Activated CD4-positive, alpha-beta memory T cell treated with anti-CD3 and anti-CD28 coated beads for 36 hours (primary cell): ENCODE measurements at regions not wholly inside any gene's neighbourhood (a gene's known extent, or its start where the extent isn't known, plus 50 kb on each side); places are given as distances from the start of the nearest gene placed in this dataset.

Experiments used
- CTCF ChIA-PET: fragments of 350-600 bp; sonication (Branson Sonifier 250); formaldehyde crosslinking; loops from one replicate; lab custom pipeline; 2021; ENCODE audit warnings: antibody characterized with exemption, inconsistent platforms; lab: Charles Lee
- POLR2A ChIA-PET: fragments of 350-600 bp; sonication (Branson Sonifier 250); formaldehyde crosslinking; loops from one replicate; lab custom pipeline; 2021; ENCODE audit warnings: antibody characterized with exemption; lab: Charles Lee
- DNase-seq: peaks from one replicate; pipeline ENCODE4 v3.0.0-alpha.2; 2020
- H3K27ac Mint-ChIP-seq: one replicate; pipeline ENCODE4 v1.8.0; 2021; ENCODE audit warnings: mixed read lengths
- H3K27me3 Mint-ChIP-seq: one replicate; pipeline ENCODE4 v1.8.0; 2021; ENCODE audit warnings: mixed read lengths
- H3K36me3 Mint-ChIP-seq: one replicate; pipeline ENCODE4 v1.8.0; 2021; ENCODE audit warnings: mixed read lengths
- H3K4me1 Mint-ChIP-seq: one replicate; pipeline ENCODE4 v1.8.0; 2021; ENCODE audit warnings: low read depth, mixed read lengths
- H3K4me3 Mint-ChIP-seq: one replicate; pipeline ENCODE4 v1.8.0; 2021; ENCODE audit warnings: mild to moderate bottlenecking, mixed read lengths
- H3K9me3 Mint-ChIP-seq: one replicate; pipeline ENCODE4 v1.8.0; 2021; ENCODE audit warnings: mixed read lengths
- intact Hi-C: fragments of 100-400 bp; cut with micrococcal nuclease; formaldehyde crosslinking; loops from one replicate; pipeline ENCODE4 v1.15.1; 2023

- DNase-seq = no peak
- no peaks in the 10 kb centered on the region for H3K4me1 Mint-ChIP-seq
- no peaks in the 10 kb centered on the region for H3K27me3 Mint-ChIP-seq
- peaks cover 8% of the 10 kb centered on the region for H3K9me3 Mint-ChIP-seq
- intact Hi-C loops = no loop called here
- no peak overlapping the region for H3K4me3 Mint-ChIP-seq
- H3K27ac Mint-ChIP-seq = no peak overlapping the region
- no peaks in the 10 kb centered on the region for H3K36me3 Mint-ChIP-seq
- CTCF ChIA-PET = no interaction called here
- POLR2A ChIA-PET = no interaction called here
These were observed 264.2 kb upstream of the TFAP2D start for GRCh38 chr6:50449128-50449527.

GRCh38 chr6:50451826-50452400, 261.4 kb upstream of the TFAP2D start:
- DNase-seq = no peak
- ChIA-PET CTCF (no interaction called here), POLR2A (no interaction called here)
- no peaks in the 10 kb centered on the region for H3K4me1 Mint-ChIP-seq
- H3K9me3 Mint-ChIP-seq = peaks cover 10% of the 10 kb centered on the region
- H3K36me3 Mint-ChIP-seq = no peaks in the 10 kb centered on the region
- H3K27ac Mint-ChIP-seq = no peak overlapping the region
- H3K27me3 Mint-ChIP-seq = no peaks in the 10 kb centered on the region
- intact Hi-C loops = no loop called here
- no peak overlapping the region for H3K4me3 Mint-ChIP-seq

DNA sequence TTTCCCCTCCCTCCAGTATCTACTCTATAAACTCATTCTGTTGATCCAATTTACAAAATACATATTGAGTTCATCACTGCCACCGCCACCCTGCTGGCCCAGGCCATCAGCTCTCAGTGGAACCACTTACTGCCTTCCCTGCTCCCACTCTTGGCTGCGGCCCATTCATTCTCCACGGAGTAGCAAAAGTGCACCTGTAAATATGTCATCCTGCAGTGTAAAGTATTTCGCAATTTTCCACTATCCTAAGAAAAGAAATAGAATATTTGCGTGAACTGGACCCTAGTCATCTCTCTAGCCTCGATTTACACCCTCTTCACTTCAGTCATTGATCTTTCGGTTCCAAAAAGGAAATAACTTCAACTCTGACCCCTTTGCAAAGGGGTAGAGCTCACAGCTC, 258.3 kb upstream of the TFAP2D start:
- H3K9me3 Mint-ChIP-seq = peaks cover 9% of the 10 kb centered on the region
- no peaks in the 10 kb centered on the region for H3K4me1 Mint-ChIP-seq
- POLR2A ChIA-PET = no interaction called here
- H3K4me3 Mint-ChIP-seq = no peak overlapping the region
- CTCF ChIA-PET = no interaction called here
- no peak for DNase-seq
- intact Hi-C loops = no loop called here
- H3K27ac Mint-ChIP-seq = no peak overlapping the region
- no peaks in the 10 kb centered on the region for H3K36me3 Mint-ChIP-seq
- no peaks in the 10 kb centered on the region for H3K27me3 Mint-ChIP-seq

GRCh38 chr6:50457351-50457750, 256.0 kb upstream of the TFAP2D start:
- H3K36me3 Mint-ChIP-seq = no peaks in the 10 kb centered on the region
- ChIA-PET POLR2A (no interaction called here), CTCF (no interaction called here)
- H3K27ac Mint-ChIP-seq = no peak overlapping the region
- no peak overlapping the region for H3K4me3 Mint-ChIP-seq
- intact Hi-C loops = no loop called here
- no peaks in the 10 kb centered on the region for H3K27me3 Mint-ChIP-seq
- DNase-seq = no peak
- H3K9me3 Mint-ChIP-seq = peaks cover 9% of the 10 kb centered on the region
- H3K4me1 Mint-ChIP-seq = no peaks in the 10 kb centered on the region

GRCh38 chr6:50461696-50462095, 251.6 kb upstream of the TFAP2D start:
- CTCF ChIA-PET = no interaction called here

GRCh38 chr6:50463931-50464330, 249.4 kb upstream of the TFAP2D start:
- CTCF ChIA-PET = no interaction called here
- DNase-seq = no peak
- Mint-ChIP-seq H3K27me3 (no peaks in the 10 kb centered on the region), H3K9me3 (no peaks in the 10 kb centered on the region), H3K36me3 (no peaks in the 10 kb centered on the region), H3K4me1 (no peaks in the 10 kb centered on the region), H3K27ac (no peak overlapping the region), H3K4me3 (no peak overlapping the region)
- intact Hi-C loops = no loop called here
- POLR2A ChIA-PET = no interaction called here

More at GRCh38 chr6:50461696-50462095, 251.6 kb upstream of the TFAP2D start:
- no peak for DNase-seq
- intact Hi-C loops = no loop called here
- POLR2A ChIA-PET = no interaction called here
- Mint-ChIP-seq H3K9me3 (no peaks in the 10 kb centered on the region), H3K27me3 (no peaks in the 10 kb centered on the region), H3K36me3 (no peaks in the 10 kb centered on the region), H3K4me3 (no peak overlapping the region), H3K27ac (no peak overlapping the region), H3K4me1 (no peaks in the 10 kb centered on the region)

DNA sequence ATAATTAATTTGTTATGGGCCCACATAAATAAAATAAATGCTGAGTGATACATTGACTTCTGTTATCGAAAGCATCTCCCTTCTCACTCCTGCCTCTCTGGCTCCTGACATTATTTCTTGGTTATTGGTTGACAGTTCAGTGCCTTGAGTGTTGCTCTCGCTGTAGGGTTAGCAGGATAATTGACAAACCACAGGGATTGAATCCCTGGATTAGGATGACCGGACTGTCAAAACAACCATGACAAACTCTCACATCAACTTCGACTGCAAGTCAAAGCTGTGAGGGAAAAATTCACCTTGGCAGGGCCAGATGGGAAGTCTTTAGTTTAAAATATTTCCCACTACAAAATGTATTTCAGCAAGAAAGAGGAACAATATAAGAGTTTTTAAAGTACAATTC, 245.4 kb upstream of the TFAP2D start:
- ChIA-PET CTCF (no interaction called here), POLR2A (no interaction called here)
- H3K27ac Mint-ChIP-seq = no peak overlapping the region
- no peaks in the 10 kb centered on the region for H3K27me3 Mint-ChIP-seq
- H3K4me1 Mint-ChIP-seq = no peaks in the 10 kb centered on the region
- H3K36me3 Mint-ChIP-seq = no peaks in the 10 kb centered on the region
- intact Hi-C loops = no loop called here
- no peaks in the 10 kb centered on the region for H3K9me3 Mint-ChIP-seq
- no peak for DNase-seq
- H3K4me3 Mint-ChIP-seq = no peak overlapping the region

DNA sequence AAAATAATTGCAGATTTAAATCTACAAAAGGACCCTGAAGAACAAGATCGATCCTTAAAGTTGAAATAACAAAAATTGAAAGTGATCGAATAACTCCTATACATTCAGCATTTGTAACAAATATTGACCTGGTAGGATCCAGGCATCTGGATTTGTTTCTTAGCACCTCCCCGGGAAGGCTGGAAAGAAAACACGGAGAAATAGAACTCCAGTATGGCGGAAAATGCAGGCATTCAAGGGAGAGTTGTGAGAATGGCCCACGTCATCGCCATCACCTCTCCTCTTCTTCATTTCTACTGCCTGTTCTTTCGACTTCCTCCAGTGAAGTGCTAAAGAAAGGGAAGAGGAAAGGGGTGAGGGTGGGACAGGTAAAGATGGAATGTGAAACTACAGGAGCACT, 242.3 kb upstream of the TFAP2D start:
- no peaks in the 10 kb centered on the region for H3K4me1 Mint-ChIP-seq
- ChIA-PET CTCF (no interaction called here), POLR2A (no interaction called here)
- H3K36me3 Mint-ChIP-seq = no peaks in the 10 kb centered on the region
- H3K9me3 Mint-ChIP-seq = no peaks in the 10 kb centered on the region
- no peak overlapping the region for H3K27ac Mint-ChIP-seq
- intact Hi-C loops = no loop called here
- no peaks in the 10 kb centered on the region for H3K27me3 Mint-ChIP-seq
- no peak overlapping the region for H3K4me3 Mint-ChIP-seq
- DNase-seq = no peak

- intact Hi-C loops = no loop called here
- H3K27me3 Mint-ChIP-seq = no peaks in the 10 kb centered on the region
- H3K9me3 Mint-ChIP-seq = peaks cover 6% of the 10 kb centered on the region
- ChIA-PET CTCF (no interaction called here), POLR2A (no interaction called here)
- no peaks in the 10 kb centered on the region for H3K36me3 Mint-ChIP-seq
- DNase-seq = no peak
- H3K27ac Mint-ChIP-seq = no peak overlapping the region
- no peak overlapping the region for H3K4me3 Mint-ChIP-seq
- no peaks in the 10 kb centered on the region for H3K4me1 Mint-ChIP-seq
These were observed 203.0 kb upstream of the TFAP2D start for GRCh38 chr6:50510361-50510760.

DNA sequence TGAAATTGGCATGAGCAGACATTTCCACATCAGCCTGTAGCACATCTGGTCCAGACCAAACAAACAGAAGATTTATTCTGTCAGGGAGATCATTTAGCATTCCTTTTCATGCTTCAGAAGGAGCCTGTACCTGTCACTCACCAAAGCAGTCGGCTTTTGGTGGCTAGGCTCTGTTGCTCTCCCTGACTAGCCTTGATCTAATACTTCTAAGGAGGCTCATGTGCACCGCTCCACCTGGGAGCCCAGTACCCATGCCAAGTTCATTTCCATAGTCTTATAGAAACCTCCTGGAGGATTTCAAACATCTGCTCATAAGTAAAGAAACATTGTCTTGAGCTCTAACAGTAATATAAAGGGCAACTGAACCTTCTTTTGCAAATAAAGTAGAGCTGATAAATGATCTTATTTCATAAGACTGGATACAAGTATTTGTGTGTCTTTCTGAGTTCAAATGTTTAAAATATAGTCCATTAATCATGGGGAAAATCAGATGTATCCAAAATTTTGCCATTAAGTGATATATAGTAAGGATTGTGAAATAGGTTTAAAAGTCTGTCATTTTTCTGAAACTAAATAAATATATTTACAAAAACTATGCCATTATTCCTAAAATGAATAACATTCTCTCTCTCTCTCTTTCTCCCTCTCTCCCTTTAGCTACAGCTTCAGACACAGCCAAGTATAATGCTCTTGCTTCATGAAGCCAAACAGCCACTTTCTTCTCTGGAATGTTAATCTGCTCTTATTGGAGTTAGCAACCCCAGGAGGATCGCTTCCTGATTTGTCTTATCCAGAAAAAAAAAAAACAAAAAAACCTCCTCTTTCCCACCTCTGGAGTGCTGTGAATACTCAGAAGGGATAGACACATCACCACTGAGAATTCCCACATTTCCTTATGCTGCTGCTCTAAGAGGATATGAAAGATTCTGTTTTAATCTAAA, 192.7 kb upstream of the TFAP2D start:
- H3K27ac Mint-ChIP-seq = no peak overlapping the region
- ChIA-PET CTCF (no interaction called here), POLR2A (no interaction called here)
- no peaks in the 10 kb centered on the region for H3K9me3 Mint-ChIP-seq
- no peaks in the 10 kb centered on the region for H3K27me3 Mint-ChIP-seq
- no peaks in the 10 kb centered on the region for H3K4me1 Mint-ChIP-seq
- no peak overlapping the region for H3K4me3 Mint-ChIP-seq
- H3K36me3 Mint-ChIP-seq = no peaks in the 10 kb centered on the region
- intact Hi-C loops = no loop called here
- no peak for DNase-seq

GRCh38 chr6:50524341-50524740, 189.0 kb upstream of the TFAP2D start:
- CTCF ChIA-PET = no interaction called here
- no peak overlapping the region for H3K27ac Mint-ChIP-seq
- DNase-seq = no peak
- intact Hi-C loops = no loop called here
- POLR2A ChIA-PET = no interaction called here
- no peaks in the 10 kb centered on the region for H3K27me3 Mint-ChIP-seq
- H3K36me3 Mint-ChIP-seq = no peaks in the 10 kb centered on the region
- no peak overlapping the region for H3K4me3 Mint-ChIP-seq
- H3K4me1 Mint-ChIP-seq = no peaks in the 10 kb centered on the region
- no peaks in the 10 kb centered on the region for H3K9me3 Mint-ChIP-seq

DNA sequence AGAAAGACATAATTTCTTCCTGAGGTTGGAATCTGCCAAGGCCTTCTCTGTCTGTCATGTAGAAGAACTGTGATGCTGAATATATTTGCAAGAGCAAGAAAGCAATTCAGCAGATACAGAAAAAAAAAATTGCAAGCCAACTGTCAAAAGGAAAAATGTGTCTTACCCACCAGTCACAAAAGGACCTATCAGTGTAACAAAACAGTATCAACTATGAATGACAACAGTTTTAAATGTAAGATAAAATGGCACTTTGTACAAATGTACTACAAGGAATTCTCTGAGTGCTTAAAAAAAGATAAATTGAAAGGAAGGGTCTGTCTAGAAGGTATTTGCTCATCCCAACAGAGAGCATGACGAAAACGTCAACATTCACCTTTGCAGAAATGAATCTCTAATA, 185.3 kb upstream of the TFAP2D start:
- Mint-ChIP-seq H3K4me3 (no peak overlapping the region), H3K9me3 (no peaks in the 10 kb centered on the region), H3K27ac (no peak overlapping the region), H3K27me3 (no peaks in the 10 kb centered on the region), H3K36me3 (no peaks in the 10 kb centered on the region), H3K4me1 (no peaks in the 10 kb centered on the region)
- DNase-seq = no peak
- ChIA-PET POLR2A (no interaction called here), CTCF (no interaction called here)
- intact Hi-C loops = no loop called here

- intact Hi-C loops = no loop called here
- no peak overlapping the region for H3K4me3 Mint-ChIP-seq
- no peaks in the 10 kb centered on the region for H3K27me3 Mint-ChIP-seq
- no peaks in the 10 kb centered on the region for H3K4me1 Mint-ChIP-seq
- peaks cover 2% of the 10 kb centered on the region for H3K9me3 Mint-ChIP-seq
- DNase-seq = no peak
- no peak overlapping the region for H3K27ac Mint-ChIP-seq
- H3K36me3 Mint-ChIP-seq = no peaks in the 10 kb centered on the region
- POLR2A ChIA-PET = no interaction called here
- CTCF ChIA-PET = no interaction called here
These were observed 173.9 kb upstream of the TFAP2D start for GRCh38 chr6:50539447-50539846.
